SJSA1 (cell line): ENCODE measurements at regions not wholly inside any gene's neighbourhood (a gene's known extent, or its start where the extent isn't known, plus 50 kb on each side); places are given as distances from the start of the nearest gene placed in this dataset.

ENCODE experiments used
- DNase-seq, 2 experiments: peaks; one replicate each; pipeline ENCODE4 v3.0.0-alpha.2; 2015 to 2020; ENCODE audit warnings: low spot score in 2 of 2, low read depth in 1 of 2
- H3K27ac ChIP-seq: fragments of 250-450 bp; sonication (Bioruptor Pico); 2 replicates; pipeline ENCODE4 v1.5.1; 2020; ENCODE audit warnings: mild to moderate bottlenecking, moderate library complexity
- H3K27me3 ChIP-seq: fragments of 250-450 bp; sonication (Bioruptor Pico); replicated peaks from 2 replicates; pipeline ENCODE4 v1.5.1; 2020; ENCODE audit warnings: mild to moderate bottlenecking, moderate library complexity
- H3K36me3 ChIP-seq: fragments of 250-450 bp; sonication (Bioruptor Pico); 2 replicates; pipeline ENCODE4 v1.5.1; 2020; ENCODE audit warnings: mild to moderate bottlenecking
- H3K4me1 ChIP-seq: fragments of 250-450 bp; sonication (Bioruptor Pico); replicated peaks from 2 replicates; pipeline ENCODE4 v1.6.1; 2021; ENCODE audit warnings: mild to moderate bottlenecking
- H3K4me3 ChIP-seq: fragments of 250-450 bp; sonication (Bioruptor Pico); 2 replicates; pipeline ENCODE4 v1.5.1; 2020; ENCODE audit warnings: mild to moderate bottlenecking
- H3K9me3 ChIP-seq: fragments of 250-450 bp; sonication (Bioruptor Pico); replicated peaks from 2 replicates; pipeline ENCODE4 v1.5.1; 2020; ENCODE audit warnings: mild to moderate bottlenecking

DNA sequence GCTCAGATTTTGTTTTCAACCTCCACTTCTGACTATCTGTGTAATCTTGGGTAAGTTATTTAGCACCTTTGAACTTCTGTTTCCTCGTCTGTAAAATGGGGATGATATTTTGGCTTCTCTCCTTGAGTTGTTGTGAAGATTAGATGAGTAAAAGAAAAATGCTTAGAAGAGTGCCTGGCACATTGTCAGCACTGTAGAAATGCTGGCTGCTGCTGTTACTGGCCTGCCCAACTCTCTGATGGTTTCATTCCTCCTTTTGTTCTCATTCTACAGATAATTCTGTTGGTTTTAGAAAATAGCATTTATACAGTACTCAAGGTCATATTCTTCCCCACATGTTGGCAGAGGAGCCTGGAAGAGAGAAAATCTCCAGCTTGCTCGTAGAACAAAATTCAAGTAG, 547.2 kb upstream of the JAG1 start:
- Histone ChIP-seq H3K4me3 (no peak overlapping the region), H3K4me1 (peaks cover 25% of the 10 kb centered on the region), H3K27ac (no peak overlapping the region), H3K9me3 (no peaks in the 10 kb centered on the region), H3K36me3 (no peaks in the 10 kb centered on the region), H3K27me3 (no peaks in the 10 kb centered on the region)
- DNase-seq: no peak

DNA sequence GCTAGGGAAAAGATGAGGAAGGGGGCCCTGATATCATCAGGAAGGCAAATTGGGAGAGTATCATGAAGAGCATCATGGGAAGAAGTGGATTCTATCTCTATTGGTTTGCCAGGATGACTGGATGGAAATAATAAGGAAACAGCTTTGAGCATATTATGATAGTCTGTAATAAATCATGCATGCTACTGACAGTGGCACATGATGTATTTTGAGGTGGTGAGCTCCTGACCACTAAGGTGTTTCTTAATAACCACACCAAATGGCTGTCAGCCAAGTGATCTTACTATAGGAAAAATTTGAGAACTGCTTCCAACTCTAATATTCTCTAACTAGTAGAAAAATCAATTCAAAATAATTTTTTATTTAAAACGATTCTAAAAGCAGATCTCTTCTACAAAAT, 548.4 kb upstream of the JAG1 start:
- Histone ChIP-seq H3K4me1 (peaks cover 13% of the 10 kb centered on the region), H3K36me3 (no peaks in the 10 kb centered on the region), H3K27ac (no peak overlapping the region), H3K27me3 (no peaks in the 10 kb centered on the region), H3K4me3 (no peak overlapping the region), H3K9me3 (no peaks in the 10 kb centered on the region)
- no peak for DNase-seq

GRCh38 chr20:11227602-11228001, 553.8 kb upstream of the JAG1 start:
- DNase-seq: no peak
- Histone ChIP-seq H3K4me1 (peaks cover 11% of the 10 kb centered on the region), H3K4me3 (no peak overlapping the region), H3K36me3 (no peaks in the 10 kb centered on the region), H3K9me3 (no peaks in the 10 kb centered on the region), H3K27ac (no peak overlapping the region), H3K27me3 (no peaks in the 10 kb centered on the region)

- Histone ChIP-seq H3K27ac (peak overlapping the region; percentile 30), H3K27me3 (no peaks in the 10 kb centered on the region), H3K9me3 (no peaks in the 10 kb centered on the region), H3K4me3 (no peak overlapping the region), H3K36me3 (no peaks in the 10 kb centered on the region), H3K4me1 (peaks cover 23% of the 10 kb centered on the region)
- peak; percentile 65 to 67 for DNase-seq
These were observed 556.0 kb upstream of the JAG1 start for GRCh38 chr20:11229772-11230171.

DNA sequence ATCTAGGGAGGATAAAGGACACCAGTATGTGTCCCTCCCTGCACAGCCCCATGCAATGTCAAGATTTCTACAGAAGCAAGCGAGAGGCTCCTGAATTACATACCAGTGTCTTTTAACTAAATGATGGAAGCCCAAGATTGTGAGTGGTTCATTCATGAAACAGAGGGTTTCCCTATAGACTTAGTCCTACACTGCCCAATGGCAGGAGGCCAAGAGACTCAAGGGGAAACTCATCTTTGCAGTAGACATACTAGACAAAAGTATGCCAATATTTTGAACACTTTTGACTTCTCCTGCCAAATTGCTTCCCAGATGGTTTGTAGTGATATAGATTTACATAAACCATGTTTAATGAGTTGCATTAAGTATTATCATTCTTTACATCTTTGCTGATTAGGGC, 557.2 kb upstream of the JAG1 start:
- Histone ChIP-seq H3K4me3 (no peak overlapping the region), H3K27me3 (no peaks in the 10 kb centered on the region), H3K4me1 (peaks cover 35% of the 10 kb centered on the region), H3K9me3 (no peaks in the 10 kb centered on the region), H3K27ac (no peak overlapping the region), H3K36me3 (no peaks in the 10 kb centered on the region)
- no peak for DNase-seq

- no peaks in the 10 kb centered on the region for H3K9me3 ChIP-seq
- H3K27ac ChIP-seq: no peak overlapping the region
- DNase-seq: no peak
- H3K4me3 ChIP-seq: no peak overlapping the region
- H3K27me3 ChIP-seq: no peaks in the 10 kb centered on the region
- H3K4me1 ChIP-seq: peaks cover 35% of the 10 kb centered on the region
- H3K36me3 ChIP-seq: no peaks in the 10 kb centered on the region
These were observed 558.2 kb upstream of the JAG1 start for GRCh38 chr20:11231742-11232648.

- DNase-seq: no peak
- H3K36me3 ChIP-seq: no peaks in the 10 kb centered on the region
These were observed 559.1 kb upstream of the JAG1 start for GRCh38 chr20:11232896-11233295.

GRCh38 chr20:11234181-11234580, 560.4 kb upstream of the JAG1 start:
- DNase-seq: peak in 1 of 2 experiments; percentile 18
- Histone ChIP-seq H3K4me3 (no peak overlapping the region), H3K4me1 (peaks cover 35% of the 10 kb centered on the region), H3K36me3 (no peaks in the 10 kb centered on the region), H3K27me3 (no peaks in the 10 kb centered on the region), H3K9me3 (no peaks in the 10 kb centered on the region), H3K27ac (peak overlapping the region; percentile 74)

More at GRCh38 chr20:11232896-11233295, 559.1 kb upstream of the JAG1 start:
- Histone ChIP-seq H3K4me1 (peaks cover 35% of the 10 kb centered on the region), H3K9me3 (no peaks in the 10 kb centered on the region), H3K4me3 (no peak overlapping the region), H3K27me3 (no peaks in the 10 kb centered on the region), H3K27ac (no peak overlapping the region)

- Histone ChIP-seq H3K27me3 (no peaks in the 10 kb centered on the region), H3K27ac (peak overlapping the region; percentile 74), H3K9me3 (no peaks in the 10 kb centered on the region), H3K4me3 (no peak overlapping the region), H3K4me1 (peaks cover 31% of the 10 kb centered on the region), H3K36me3 (no peaks in the 10 kb centered on the region)
- DNase-seq: no peak
These were observed 560.8 kb upstream of the JAG1 start for GRCh38 chr20:11234608-11235007.

DNA sequence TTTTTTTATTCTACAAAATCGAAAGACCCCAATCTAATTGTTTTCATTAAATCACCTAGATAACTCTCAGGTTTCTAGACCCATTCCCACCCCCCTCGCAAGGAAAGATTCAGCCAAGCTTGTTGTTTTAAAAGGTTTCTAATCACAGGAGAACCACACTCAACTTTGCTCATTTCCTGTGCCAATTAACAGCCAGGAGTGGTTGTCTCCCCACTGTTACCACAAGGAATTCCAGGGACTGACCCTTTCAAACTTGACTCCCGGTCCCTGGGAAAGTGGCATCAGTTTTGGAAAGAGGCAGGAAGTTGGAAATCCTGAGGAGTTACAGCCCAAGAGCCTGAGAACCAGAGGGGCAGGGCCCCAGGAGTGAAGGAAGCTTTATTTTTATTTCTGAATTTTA, 561.3 kb upstream of the JAG1 start:
- Histone ChIP-seq H3K4me3 (no peak overlapping the region), H3K4me1 (peaks cover 27% of the 10 kb centered on the region), H3K36me3 (no peaks in the 10 kb centered on the region), H3K27me3 (no peaks in the 10 kb centered on the region), H3K27ac (peak overlapping the region; percentile 74), H3K9me3 (no peaks in the 10 kb centered on the region)
- DNase-seq: peak; percentile 66 to 77

DNA sequence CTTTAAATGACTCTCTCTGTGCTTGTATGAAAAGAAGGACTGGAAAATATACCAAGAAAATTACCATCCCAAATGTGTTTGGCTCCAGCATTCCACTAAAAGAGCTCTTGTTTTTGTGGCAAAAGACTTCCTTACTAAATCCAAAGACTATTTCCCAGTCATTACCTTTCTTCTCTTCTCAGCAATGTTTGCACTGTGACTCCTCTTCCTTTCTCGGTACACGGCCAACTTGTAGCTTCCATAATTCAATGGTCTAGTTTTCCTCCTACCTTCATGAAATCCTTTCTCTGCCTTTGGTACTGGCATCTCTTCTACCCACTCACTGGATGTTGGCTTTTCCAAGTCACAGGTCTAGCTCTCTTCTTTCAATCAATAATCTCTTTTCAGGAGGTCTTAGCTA, 568.5 kb upstream of the JAG1 start:
- Histone ChIP-seq H3K4me3 (no peak overlapping the region), H3K27ac (no peak overlapping the region), H3K36me3 (no peaks in the 10 kb centered on the region), H3K9me3 (no peaks in the 10 kb centered on the region; the same call in 1 of the 2 replicates), H3K27me3 (no peaks in the 10 kb centered on the region), H3K4me1 (no peaks in the 10 kb centered on the region)
- no peak for DNase-seq

DNA sequence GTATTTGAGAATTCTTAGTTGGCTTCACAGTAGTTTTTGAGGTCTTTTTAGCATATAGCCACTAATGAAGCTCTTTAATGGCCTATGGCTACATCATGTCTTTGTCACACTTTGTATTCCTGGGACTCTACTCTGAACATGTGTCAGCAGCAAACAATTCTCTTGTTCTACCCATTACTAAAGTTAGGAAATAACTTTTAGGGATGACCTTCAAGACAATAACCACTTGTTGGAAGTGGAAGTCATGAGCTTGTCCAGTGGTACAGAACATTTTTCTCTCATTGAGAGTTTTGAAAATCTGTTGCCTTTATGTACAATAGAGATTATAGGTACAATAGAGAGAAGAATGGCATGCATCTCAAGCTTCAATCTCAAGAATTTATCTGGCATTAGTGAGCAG, 571.6 kb upstream of the JAG1 start:
- Histone ChIP-seq H3K4me3 (no peak overlapping the region), H3K27me3 (no peaks in the 10 kb centered on the region), H3K9me3 (no peaks in the 10 kb centered on the region; the same call in 1 of the 2 replicates), H3K36me3 (no peaks in the 10 kb centered on the region), H3K27ac (no peak overlapping the region), H3K4me1 (no peaks in the 10 kb centered on the region)
- DNase-seq: no peak

DNA sequence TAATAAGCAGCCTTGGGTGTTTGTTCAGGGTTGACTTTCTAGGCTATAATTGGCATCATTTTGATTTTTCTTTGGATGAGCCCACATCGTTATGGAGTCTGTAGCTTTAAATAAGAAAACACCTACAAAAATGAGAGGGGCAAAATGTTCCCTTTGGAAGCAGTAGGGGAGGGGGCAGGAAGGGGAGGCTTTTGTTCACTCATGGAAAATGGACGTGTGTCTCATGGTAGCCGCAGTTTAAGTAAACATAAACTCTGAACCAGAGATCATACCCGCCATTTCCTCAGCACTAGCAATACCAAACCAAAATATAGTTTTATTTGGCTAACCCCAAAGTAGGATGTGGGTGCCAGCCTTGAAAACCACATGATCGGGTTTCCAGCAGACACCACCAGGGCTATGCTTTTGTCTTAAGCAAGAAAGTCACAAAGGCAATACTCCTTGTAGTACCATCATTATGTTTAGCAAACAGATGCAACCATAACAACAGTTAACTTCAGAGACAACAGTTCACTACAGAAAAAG, 572.5 kb upstream of the JAG1 start:
- no peak for DNase-seq
- Histone ChIP-seq H3K36me3 (no peaks in the 10 kb centered on the region), H3K27ac (no peak overlapping the region), H3K9me3 (no peaks in the 10 kb centered on the region), H3K4me3 (no peak overlapping the region), H3K27me3 (no peaks in the 10 kb centered on the region), H3K4me1 (no peaks in the 10 kb centered on the region)
